ENCODE measurements at regions not wholly inside any gene's neighbourhood (a gene's known extent, or its start where the extent isn't known, plus 50 kb on each side); places are given as distances from the start of the nearest gene placed in this dataset.

DNA sequence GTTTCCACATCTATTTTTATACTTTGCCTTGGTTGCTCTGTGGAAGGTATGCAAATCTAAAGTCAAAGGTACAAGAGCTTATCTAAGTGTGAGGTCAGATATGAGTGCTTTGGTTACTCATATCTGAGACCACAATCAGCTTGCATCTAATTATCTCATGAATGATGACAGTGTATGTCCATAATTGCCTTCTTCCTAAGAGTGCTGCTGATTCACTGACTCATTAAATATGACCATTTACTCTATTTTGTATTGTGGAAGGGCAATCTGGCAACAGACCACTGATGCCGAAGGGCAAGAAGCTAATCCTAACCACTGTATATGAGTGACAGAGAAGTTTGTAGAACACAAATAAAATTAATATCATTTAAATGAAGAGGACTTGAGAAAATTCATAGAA lies 1190.2 kb upstream of the AGA start:
- DNase-seq (ENCODE audit: extremely low spot score) = no peak
- Histone ChIP-seq H3K4me3 (no peak overlapping the region), H3K9me3 (no peaks in the 10 kb centered on the region), H3K4me1 (no peaks in the 10 kb centered on the region), H3K27ac (replicated peaks in 1 of 4) (no peak overlapping the region), H3K27me3 (no peaks in the 10 kb centered on the region), H3K36me3 (no peaks in the 10 kb centered on the region)
- WGBS = 85% methylated on average over 1 of the region's 1 CpG
- no peak for TF ChIP-seq POLR2AphosphoS5 (IDR thresholded peaks at IDR 0.05)
- TF ChIP-seq POLR2A (IDR thresholded peaks at IDR 0.05; ENCODE audit: low read depth) = no peak
- intact Hi-C loops (cut with DNase I) = no loop called here

DNA sequence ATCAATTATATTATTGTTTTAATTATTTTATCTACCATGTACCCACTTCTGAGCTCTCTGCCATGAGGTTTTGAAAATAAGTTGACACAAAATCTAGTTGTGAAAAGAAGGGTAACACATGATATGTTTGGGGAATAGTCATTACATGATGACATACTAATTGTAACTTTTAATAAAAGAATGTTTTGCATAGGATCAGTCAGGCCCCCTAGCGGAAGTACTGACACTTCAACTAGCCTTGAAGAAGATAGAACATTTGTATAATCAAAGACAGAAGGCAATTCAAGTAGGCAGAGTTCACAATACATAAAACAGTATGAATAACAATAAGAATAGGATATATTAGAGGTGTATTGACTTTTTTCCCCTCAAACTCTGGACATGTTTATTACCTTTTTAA lies 1191.0 kb upstream of the AGA start:
- H3K36me3 ChIP-seq = no peaks in the 10 kb centered on the region
- H3K9me3 ChIP-seq = no peaks in the 10 kb centered on the region
- no peak overlapping the region for H3K4me3 ChIP-seq
- intact Hi-C loops (cut with DNase I) = no loop called here
- DNase-seq (ENCODE audit: extremely low spot score) = no peak
- 71% methylated on average over 1 of the region's 1 CpG for WGBS
- TF ChIP-seq, protein P1, sequence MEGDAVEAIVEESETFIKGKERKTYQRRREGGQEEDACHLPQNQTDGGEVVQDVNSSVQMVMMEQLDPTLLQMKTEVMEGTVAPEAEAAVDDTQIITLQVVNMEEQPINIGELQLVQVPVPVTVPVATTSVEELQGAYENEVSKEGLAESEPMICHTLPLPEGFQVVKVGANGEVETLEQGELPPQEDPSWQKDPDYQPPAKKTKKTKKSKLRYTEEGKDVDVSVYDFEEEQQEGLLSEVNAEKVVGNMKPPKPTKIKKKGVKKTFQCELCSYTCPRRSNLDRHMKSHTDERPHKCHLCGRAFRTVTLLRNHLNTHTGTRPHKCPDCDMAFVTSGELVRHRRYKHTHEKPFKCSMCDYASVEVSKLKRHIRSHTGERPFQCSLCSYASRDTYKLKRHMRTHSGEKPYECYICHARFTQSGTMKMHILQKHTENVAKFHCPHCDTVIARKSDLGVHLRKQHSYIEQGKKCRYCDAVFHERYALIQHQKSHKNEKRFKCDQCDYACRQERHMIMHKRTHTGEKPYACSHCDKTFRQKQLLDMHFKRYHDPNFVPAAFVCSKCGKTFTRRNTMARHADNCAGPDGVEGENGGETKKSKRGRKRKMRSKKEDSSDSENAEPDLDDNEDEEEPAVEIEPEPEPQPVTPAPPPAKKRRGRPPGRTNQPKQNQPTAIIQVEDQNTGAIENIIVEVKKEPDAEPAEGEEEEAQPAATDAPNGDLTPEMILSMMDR (IDR thresholded peaks at IDR 0.05) = no peak
- no peak for TF ChIP-seq EP300 (IDR thresholded peaks at IDR 0.05)
- no peak for TF ChIP-seq POLR2A (IDR thresholded peaks at IDR 0.05; ENCODE audit: low read depth)
- TF ChIP-seq POLR2AphosphoS5 (IDR thresholded peaks at IDR 0.05) = no peak
- no peaks in the 10 kb centered on the region for H3K27me3 ChIP-seq
- no peak overlapping the region for H3K27ac ChIP-seq (replicated peaks in 1 of 4)
- no peaks in the 10 kb centered on the region for H3K4me1 ChIP-seq

DNA sequence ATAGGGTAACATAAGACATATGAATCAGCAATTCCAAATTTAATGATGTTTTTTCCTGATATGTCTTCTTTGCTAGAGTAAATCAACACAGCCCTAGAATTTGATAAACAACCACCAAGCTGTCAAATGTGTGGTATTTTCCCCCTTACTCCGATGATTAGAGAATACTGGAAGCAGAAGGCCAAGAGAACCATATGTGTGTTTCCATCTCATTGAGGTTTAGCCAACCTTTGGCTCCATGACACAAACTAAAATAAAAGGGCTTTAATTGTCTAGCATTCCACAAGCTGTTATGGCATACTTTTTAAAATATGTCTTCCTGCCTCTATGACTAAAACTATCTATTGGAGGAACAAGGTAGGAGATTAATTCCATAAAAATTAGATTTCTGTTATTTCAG lies 1222.4 kb upstream of the AGA start:
- Histone ChIP-seq H3K27me3 (no peaks in the 10 kb centered on the region), H3K36me3 (no peaks in the 10 kb centered on the region), H3K9me3 (peaks cover 0 to 2% (median 0%) of the 10 kb centered on the region in 4 donors), H3K4me3 (no peak overlapping the region), H3K27ac (replicated peaks in 1 of 4) (no peak overlapping the region), H3K4me1 (no peaks in the 10 kb centered on the region)
- TF ChIP-seq, protein P1 (IDR thresholded peaks at IDR 0.05) = no peak
- TF ChIP-seq POLR2A (IDR thresholded peaks at IDR 0.05; ENCODE audit: low read depth) (no peak), EP300 (IDR thresholded peaks at IDR 0.05) (no peak), POLR2AphosphoS5 (IDR thresholded peaks at IDR 0.05) (no peak)
- intact Hi-C loops (cut with DNase I) = no loop called here
- 79% methylated on average over 1 of the region's 1 CpG for WGBS
- DNase-seq (ENCODE audit: extremely low spot score) = no peak

DNA sequence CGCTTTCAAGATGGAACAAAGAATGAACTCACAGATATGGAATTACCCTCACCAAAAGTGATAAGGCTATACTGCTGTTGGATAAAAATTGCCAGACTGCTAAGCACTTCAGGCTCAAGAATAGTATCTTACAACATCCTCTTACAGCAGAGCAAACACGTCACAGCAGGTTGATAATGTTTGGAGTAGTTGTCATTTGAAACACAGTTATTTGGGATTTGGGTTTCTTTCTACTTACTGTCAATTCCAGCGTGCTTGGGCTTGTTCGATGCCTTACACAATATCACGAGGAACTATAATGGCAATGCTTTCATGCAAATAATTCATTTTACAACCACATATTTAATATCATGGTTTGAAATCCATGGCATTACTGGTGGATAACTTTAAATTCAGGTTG lies 1223.7 kb upstream of the AGA start:
- no peaks in the 10 kb centered on the region for H3K4me1 ChIP-seq
- H3K36me3 ChIP-seq = no peaks in the 10 kb centered on the region
- H3K4me3 ChIP-seq = no peak overlapping the region
- intact Hi-C loops (cut with DNase I) = no loop called here
- DNase-seq (ENCODE audit: extremely low spot score) = no peak
- H3K27ac ChIP-seq (replicated peaks in 1 of 4) = no peak overlapping the region
- H3K27me3 ChIP-seq = no peaks in the 10 kb centered on the region
- no peak for TF ChIP-seq EP300 (IDR thresholded peaks at IDR 0.05)
- no peak for TF ChIP-seq POLR2AphosphoS5 (IDR thresholded peaks at IDR 0.05)
- no peak for TF ChIP-seq POLR2A (IDR thresholded peaks at IDR 0.05; ENCODE audit: low read depth)
- TF ChIP-seq, protein P1 (IDR thresholded peaks at IDR 0.05) = no peak
- WGBS = 85% methylated on average over 5 of the region's 5 CpGs
- H3K9me3 ChIP-seq = peaks cover 0 to 2% (median 0%) of the 10 kb centered on the region in 4 donors

DNA sequence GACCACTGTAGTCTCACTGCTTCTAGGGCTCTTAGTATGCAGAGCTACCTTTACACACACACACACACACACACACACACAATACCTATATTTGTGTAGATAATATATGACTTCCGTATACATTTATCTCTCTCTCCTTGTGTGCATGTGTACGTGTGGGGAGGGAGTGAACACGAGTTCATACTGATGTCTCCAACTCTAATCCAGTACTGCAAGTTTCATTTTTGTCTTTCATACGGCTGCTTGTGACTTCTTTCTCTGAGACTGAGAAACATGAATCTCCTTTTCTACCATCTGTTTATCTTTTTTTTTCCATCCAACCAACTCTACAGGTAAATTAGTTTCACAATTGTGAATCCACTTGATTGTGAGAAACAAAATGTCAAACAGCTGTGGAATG lies 1229.5 kb upstream of the AGA start:
- intact Hi-C loops (cut with DNase I) = no loop called here
- WGBS = 92% methylated on average over 4 of the region's 4 CpGs

More for the DNA sequence above, 1229.5 kb upstream of the AGA start:
- Histone ChIP-seq H3K36me3 (no peaks in the 10 kb centered on the region), H3K9me3 (peaks cover 0 to 2% (median 0%) of the 10 kb centered on the region in 4 donors), H3K27me3 (no peaks in the 10 kb centered on the region), H3K27ac (replicated peaks in 1 of 4) (no peak overlapping the region), H3K4me1 (no peaks in the 10 kb centered on the region), H3K4me3 (no peak overlapping the region)
- no peak for DNase-seq (ENCODE audit: extremely low spot score)
- no peak for TF ChIP-seq EP300 (IDR thresholded peaks at IDR 0.05)
- TF ChIP-seq, protein P1 (IDR thresholded peaks at IDR 0.05) = no peak

All from esophagus muscularis mucosa (tissue), 4 donors.